Cardiac muscle cell (in vitro differentiated cells and primary cell): ENCODE measurements at regions not wholly inside any gene's neighbourhood (a gene's known extent, or its start where the extent isn't known, plus 50 kb on each side); places are given as distances from the start of the nearest gene placed in this dataset.

Source experiments
- DNase-seq, 2 donors: peaks; one replicate each; pipeline versions ENCODE4 v3.0.0 to v3.0.0-alpha.2; 2010 to 2017; ENCODE audit warnings: low read depth in 1 of 2, low spot score in 1 of 2
- H3K27ac ChIP-seq: fragments of 200-600 bp; sonication (generic); 2 replicates; pipeline ENCODE4 v1.5.1; 2016
- H3K27me3 ChIP-seq: fragments of 200-600 bp; sonication (generic); 2 replicates; pipeline ENCODE4 v1.6.0; 2016; ENCODE audit warnings: control low read depth
- H3K36me3 ChIP-seq: fragments of 200-600 bp; sonication (generic); 2 replicates; pipeline ENCODE4 v1.5.1; 2016; ENCODE audit warnings: control low read depth
- H3K4me1 ChIP-seq: fragments of 200-600 bp; sonication (generic); 2 replicates; pipeline ENCODE4 v1.8.1; 2017; ENCODE audit warnings: low read depth, mild to moderate bottlenecking, mixed run types
- H3K4me3 ChIP-seq: fragments of 200-600 bp; sonication (generic); 2 replicates; pipeline ENCODE4 v1.5.1; 2016; ENCODE audit warnings: mild to moderate bottlenecking
- H3K9me3 ChIP-seq: fragments of 200-600 bp; sonication (generic); 2 replicates; pipeline ENCODE4 v1.5.1; 2017; ENCODE audit warnings: low read depth, mild to moderate bottlenecking, control low read depth
- TF ChIP-seq, protein P1 (sequence below): IDR thresholded peaks from 2 replicates; pipeline ENCODE4 v1.5.1; 2012; ENCODE audit warnings: low read depth, mild to moderate bottlenecking, low read length

DNA sequence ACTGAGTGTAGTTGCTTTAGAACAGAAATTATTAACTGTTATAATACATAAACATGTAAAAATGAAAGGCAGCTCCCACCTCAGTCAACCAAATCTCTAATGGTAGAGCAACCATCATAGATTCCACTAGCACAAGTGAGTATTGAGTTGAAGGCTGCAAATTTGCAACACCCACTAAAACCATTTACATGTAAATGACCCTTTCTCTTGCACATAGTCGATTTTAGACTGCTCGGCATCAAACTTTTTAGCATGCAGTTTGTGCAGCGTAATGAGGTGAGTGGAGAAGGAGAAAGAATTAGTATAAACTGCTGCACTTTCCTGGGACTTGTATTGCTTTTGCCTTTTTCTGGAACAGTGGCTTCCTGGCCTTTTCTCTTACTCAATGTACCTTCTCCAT, 62.8 kb downstream of the FBXO5 start:
- Histone ChIP-seq H3K27ac (no peak overlapping the region), H3K27me3 (no peaks in the 10 kb centered on the region), H3K4me3 (no peak overlapping the region), H3K4me1 (no peaks in the 10 kb centered on the region), H3K9me3 (no peaks in the 10 kb centered on the region), H3K36me3 (no peaks in the 10 kb centered on the region)
- no peak for DNase-seq
- TF ChIP-seq, protein P1, sequence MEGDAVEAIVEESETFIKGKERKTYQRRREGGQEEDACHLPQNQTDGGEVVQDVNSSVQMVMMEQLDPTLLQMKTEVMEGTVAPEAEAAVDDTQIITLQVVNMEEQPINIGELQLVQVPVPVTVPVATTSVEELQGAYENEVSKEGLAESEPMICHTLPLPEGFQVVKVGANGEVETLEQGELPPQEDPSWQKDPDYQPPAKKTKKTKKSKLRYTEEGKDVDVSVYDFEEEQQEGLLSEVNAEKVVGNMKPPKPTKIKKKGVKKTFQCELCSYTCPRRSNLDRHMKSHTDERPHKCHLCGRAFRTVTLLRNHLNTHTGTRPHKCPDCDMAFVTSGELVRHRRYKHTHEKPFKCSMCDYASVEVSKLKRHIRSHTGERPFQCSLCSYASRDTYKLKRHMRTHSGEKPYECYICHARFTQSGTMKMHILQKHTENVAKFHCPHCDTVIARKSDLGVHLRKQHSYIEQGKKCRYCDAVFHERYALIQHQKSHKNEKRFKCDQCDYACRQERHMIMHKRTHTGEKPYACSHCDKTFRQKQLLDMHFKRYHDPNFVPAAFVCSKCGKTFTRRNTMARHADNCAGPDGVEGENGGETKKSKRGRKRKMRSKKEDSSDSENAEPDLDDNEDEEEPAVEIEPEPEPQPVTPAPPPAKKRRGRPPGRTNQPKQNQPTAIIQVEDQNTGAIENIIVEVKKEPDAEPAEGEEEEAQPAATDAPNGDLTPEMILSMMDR, result no peak
